Cardiac muscle cell (in vitro differentiated cells and primary cell): ENCODE measurements at regions not wholly inside any gene's neighbourhood (a gene's known extent, or its start where the extent isn't known, plus 50 kb on each side); places are given as distances from the start of the nearest gene placed in this dataset.
"Not testable (repeated sequence)": the region's sequence is repeated elsewhere in the genome, so short reads cannot be mapped to it uniquely, and the experiment has no call there.

Source experiments
- DNase-seq, 2 donors: peaks; one replicate each; pipeline versions ENCODE4 v3.0.0 to v3.0.0-alpha.2; 2010 to 2017; ENCODE audit warnings: low read depth in 1 of 2, low spot score in 1 of 2
- H3K27ac ChIP-seq: fragments of 200-600 bp; sonication (generic); 2 replicates; pipeline ENCODE4 v1.5.1; 2016
- H3K27me3 ChIP-seq: fragments of 200-600 bp; sonication (generic); 2 replicates; pipeline ENCODE4 v1.6.0; 2016; ENCODE audit warnings: control low read depth
- H3K36me3 ChIP-seq: fragments of 200-600 bp; sonication (generic); 2 replicates; pipeline ENCODE4 v1.5.1; 2016; ENCODE audit warnings: control low read depth
- H3K4me1 ChIP-seq: fragments of 200-600 bp; sonication (generic); 2 replicates; pipeline ENCODE4 v1.8.1; 2017; ENCODE audit warnings: low read depth, mild to moderate bottlenecking, mixed run types
- H3K4me3 ChIP-seq: fragments of 200-600 bp; sonication (generic); 2 replicates; pipeline ENCODE4 v1.5.1; 2016; ENCODE audit warnings: mild to moderate bottlenecking
- H3K9me3 ChIP-seq: fragments of 200-600 bp; sonication (generic); 2 replicates; pipeline ENCODE4 v1.5.1; 2017; ENCODE audit warnings: low read depth, mild to moderate bottlenecking, control low read depth
- CTCF ChIP-seq: IDR thresholded peaks from 2 replicates; pipeline ENCODE4 v1.5.1; 2012; ENCODE audit warnings: low read depth, mild to moderate bottlenecking, low read length

GRCh38 chr1:191520345-191520744 is 637.9 kb upstream of the RGS18 start:
- Histone ChIP-seq H3K4me3 (no peak overlapping the region), H3K27ac (no peak overlapping the region), H3K9me3 (no peaks in the 10 kb centered on the region), H3K36me3 (no peaks in the 10 kb centered on the region), H3K4me1 (no peaks in the 10 kb centered on the region), H3K27me3 (no peaks in the 10 kb centered on the region)
- TF ChIP-seq CTCF: no peak
- DNase-seq: no peak

GRCh38 chr1:191525944-191526343 is 632.3 kb upstream of the RGS18 start:
- DNase-seq: not testable (repeated sequence)

GRCh38 chr1:191528275-191528674 is 630.0 kb upstream of the RGS18 start:
- DNase-seq: no peak
- Histone ChIP-seq H3K27me3 (no peaks in the 10 kb centered on the region), H3K4me3 (no peak overlapping the region), H3K36me3 (no peaks in the 10 kb centered on the region), H3K27ac (no peak overlapping the region), H3K4me1 (no peaks in the 10 kb centered on the region), H3K9me3 (no peaks in the 10 kb centered on the region)
- no peak for TF ChIP-seq CTCF

More at GRCh38 chr1:191525944-191526343, 632.3 kb upstream of the RGS18 start:
- H3K36me3 ChIP-seq, H3K4me1 ChIP-seq, H3K9me3 ChIP-seq, H3K27me3 ChIP-seq, H3K4me3 ChIP-seq, H3K27ac ChIP-seq: not testable (repeated sequence)

- no peaks in the 10 kb centered on the region for H3K4me1 ChIP-seq
These were observed 627.3 kb upstream of the RGS18 start for GRCh38 chr1:191530928-191531327.

GRCh38 chr1:191533254-191533653 is 625.0 kb upstream of the RGS18 start:
- Histone ChIP-seq H3K4me3 (no peak overlapping the region), H3K4me1 (no peaks in the 10 kb centered on the region), H3K27ac (no peak overlapping the region), H3K9me3 (no peaks in the 10 kb centered on the region), H3K36me3 (no peaks in the 10 kb centered on the region), H3K27me3 (no peaks in the 10 kb centered on the region)
- no peak for TF ChIP-seq CTCF
- no peak for DNase-seq

More at GRCh38 chr1:191530928-191531327, 627.3 kb upstream of the RGS18 start:
- Histone ChIP-seq H3K27ac (no peak overlapping the region), H3K9me3 (no peaks in the 10 kb centered on the region), H3K4me3 (no peak overlapping the region), H3K36me3 (no peaks in the 10 kb centered on the region), H3K27me3 (no peaks in the 10 kb centered on the region)
- no peak for TF ChIP-seq CTCF
- DNase-seq: no peak

GRCh38 chr1:191536791-191537429 is 621.4 kb upstream of the RGS18 start:
- no peak for DNase-seq
- Histone ChIP-seq H3K36me3 (no peaks in the 10 kb centered on the region), H3K9me3 (no peaks in the 10 kb centered on the region), H3K4me3 (no peak overlapping the region), H3K27ac (no peak overlapping the region), H3K4me1 (no peaks in the 10 kb centered on the region), H3K27me3 (no peaks in the 10 kb centered on the region)
- TF ChIP-seq CTCF: no peak
